GM10266 (cell line): ENCODE measurements at regions not wholly inside any gene's neighbourhood (a gene's known extent, or its start where the extent isn't known, plus 50 kb on each side); places are given as distances from the start of the nearest gene placed in this dataset.

Experiments
- DNase-seq: peaks from one replicate; pipeline ENCODE4 v3.0.0; 2012; ENCODE audit errors: extremely low spot score
- CTCF ChIP-seq: IDR thresholded peaks from 2 replicates; pipeline ENCODE4 v1.5.1; 2012; ENCODE audit warnings: mild to moderate bottlenecking, low read depth; ENCODE audit not compliant: control insufficient read depth, insufficient read depth; ENCODE audit errors: missing control alignments

- no peak for TF ChIP-seq CTCF
- no peak for DNase-seq
These were observed 157.3 kb upstream of the LRRN1 start for GRCh38 chr3:3641877-3642455.

GRCh38 chr3:3639078-3639477 lies 160.2 kb upstream of the LRRN1 start:
- no peak for TF ChIP-seq CTCF

GRCh38 chr3:3636815-3637214 lies 162.4 kb upstream of the LRRN1 start:
- no peak for TF ChIP-seq CTCF
- no peak for DNase-seq

More at GRCh38 chr3:3639078-3639477, 160.2 kb upstream of the LRRN1 start:
- no peak for DNase-seq

- DNase-seq: no peak
- no peak for TF ChIP-seq CTCF
These were observed 164.1 kb upstream of the LRRN1 start for GRCh38 chr3:3635109-3635508.

- no peak for TF ChIP-seq CTCF
- no peak for DNase-seq
These were observed 164.9 kb upstream of the LRRN1 start for GRCh38 chr3:3634326-3634725.

- no peak for DNase-seq
- TF ChIP-seq CTCF: no peak
These were observed 165.5 kb upstream of the LRRN1 start for GRCh38 chr3:3633761-3634160.

GRCh38 chr3:3632449-3632848 lies 166.8 kb upstream of the LRRN1 start:
- no peak for DNase-seq
- no peak for TF ChIP-seq CTCF
